NT2/D1 (cell line): ENCODE measurements at regions not wholly inside any gene's neighbourhood (a gene's known extent, or its start where the extent isn't known, plus 50 kb on each side); places are given as distances from the start of the nearest gene placed in this dataset.

ENCODE experiments used
- SUZ12 ChIP-seq: IDR thresholded peaks from 2 replicates; pipeline ENCODE4 v1.6.1; 2011; ENCODE audit not compliant: insufficient read length, insufficient read depth; ENCODE audit errors: extremely low read depth
- ZNF274 ChIP-seq: IDR thresholded peaks from 2 replicates; pipeline ENCODE4 v1.6.1; 2011; ENCODE audit warnings: mild to moderate bottlenecking, low read depth, low read length

- TF ChIP-seq SUZ12 = no peak
- no peak for TF ChIP-seq ZNF274
These were observed 1256.0 kb downstream of the AMY1C start for GRCh38 chr1:105005594-105006195.
